HepG2 (cell line): ENCODE measurements at regions not wholly inside any gene's neighbourhood (a gene's known extent, or its start where the extent isn't known, plus 50 kb on each side); places are given as distances from the start of the nearest gene placed in this dataset.
A peak's percentile ranks its signal among the peaks of the same experiment; 100 is the strongest.

Experiments
- CBX1 ChIP-seq: IDR thresholded peaks from one replicate; pipeline ENCODE4 v1.6.1; 2016; ENCODE audit warnings: antibody characterized with exemption, low read depth
- CREBL2 ChIP-seq: sonication (generic); formaldehyde crosslinking; IDR thresholded peaks from 2 replicates; pipeline ENCODE4 v1.8.1; 2023; ENCODE audit warnings: missing genetic modification reagents, mild to moderate bottlenecking, borderline replicate concordance
- FOXA1 ChIP-seq, 2 experiments: fragments of 450-650 bp in 1 of 2; sonication (generic) in 1 of 2; formaldehyde crosslinking in 1 of 2; IDR thresholded peaks; 2 replicates each; pipeline versions ENCODE4 v1.4.0 to v1.6.1; 2016 to 2020; ENCODE audit warnings: missing genetic modification reagents in 1 of 2
- GTF2F1 ChIP-seq: fragments of 150-350 bp; IDR thresholded peaks from 2 replicates; pipeline ENCODE4 v1.6.1; 2014; ENCODE audit warnings: low read length
- HNRNPH1 ChIP-seq: fragments of 200-400 bp; formaldehyde crosslinking; optimal IDR thresholded peaks from 2 replicates; pipeline ENCODE3; 2017; ENCODE audit warnings: mild to moderate bottlenecking, low read depth, low read length
- HOXA3 ChIP-seq: sonication (generic); formaldehyde crosslinking; IDR thresholded peaks from 2 replicates; pipeline ENCODE4 v1.5.0; 2020; ENCODE audit warnings: missing genetic modification reagents
- MTF1 ChIP-seq: sonication (generic); formaldehyde crosslinking; IDR thresholded peaks from 2 replicates; pipeline ENCODE4 v1.5.0; 2020; ENCODE audit warnings: missing genetic modification reagents
- MXD4 ChIP-seq: IDR thresholded peaks from 2 replicates; pipeline ENCODE4 v1.6.1; 2016; ENCODE audit warnings: mild to moderate bottlenecking, missing biosample characterization, missing genetic modification reagents
- NFATC3 ChIP-seq: sonication (generic); formaldehyde crosslinking; IDR thresholded peaks from 2 replicates; pipeline ENCODE4 v1.5.1; 2020; ENCODE audit warnings: mild to moderate bottlenecking, missing genetic modification reagents
- NFIC ChIP-seq: IDR thresholded peaks from 2 replicates; pipeline ENCODE4 v1.6.1; 2012; ENCODE audit warnings: mild to moderate bottlenecking, low read length, inconsistent platforms
- NR2C2 ChIP-seq: sonication (generic); formaldehyde crosslinking; IDR thresholded peaks from 2 replicates; pipeline ENCODE4 v1.4.0; 2020; ENCODE audit warnings: missing genetic modification reagents, mild to moderate bottlenecking, moderate library complexity, borderline replicate concordance
- PRMT3 ChIP-seq: sonication (generic); formaldehyde crosslinking; IDR thresholded peaks from 2 replicates; pipeline ENCODE4 v1.8.1; 2022; ENCODE audit warnings: low read depth, mild to moderate bottlenecking, moderate library complexity, missing genetic modification reagents, borderline replicate concordance
- RXRB ChIP-seq: IDR thresholded peaks from 2 replicates; pipeline ENCODE4 v1.6.1; 2016; ENCODE audit warnings: borderline replicate concordance, missing genetic modification reagents, missing compliant biosample characterization
- SNAI1 ChIP-seq: sonication (generic); formaldehyde crosslinking; IDR thresholded peaks from 2 replicates; pipeline ENCODE4 v1.5.0; 2020; ENCODE audit warnings: mild to moderate bottlenecking, missing genetic modification reagents, borderline replicate concordance
- SP1 ChIP-seq, 2 experiments: fragments of 450-650 bp in 1 of 2; sonication (generic) in 1 of 2; formaldehyde crosslinking in 1 of 2; IDR thresholded peaks; 2 replicates each; pipeline versions ENCODE4 v1.4.0 to v1.6.1; 2016 to 2020; ENCODE audit warnings: missing genetic modification reagents in 1 of 2
- ZBTB3 ChIP-seq: sonication (generic); formaldehyde crosslinking; IDR thresholded peaks from 2 replicates; pipeline ENCODE4 v1.4.0; 2020; ENCODE audit warnings: low read depth, mild to moderate bottlenecking, moderate library complexity, missing genetic modification reagents, borderline replicate concordance
- ZFX ChIP-seq: sonication (generic); formaldehyde crosslinking; IDR thresholded peaks from 2 replicates; pipeline ENCODE4 v1.4.0; 2020; ENCODE audit warnings: mild to moderate bottlenecking, low read depth, missing genetic modification reagents, moderate library complexity
- ZHX1 ChIP-seq: sonication (generic); formaldehyde crosslinking; IDR thresholded peaks from 2 replicates; pipeline ENCODE4 v1.8.1; 2022; ENCODE audit warnings: low read depth, mild to moderate bottlenecking, missing genetic modification reagents
- ZNF263 ChIP-seq: sonication (generic); formaldehyde crosslinking; IDR thresholded peaks from 2 replicates; pipeline ENCODE4 v1.4.0; 2020; ENCODE audit warnings: missing genetic modification reagents
- ZNF329 ChIP-seq: sonication (generic); formaldehyde crosslinking; IDR thresholded peaks from 2 replicates; pipeline ENCODE4 v1.9.0; 2021; ENCODE audit warnings: low read depth, mild to moderate bottlenecking, missing genetic modification reagents
- ZNF609 ChIP-seq: sonication (generic); formaldehyde crosslinking; IDR thresholded peaks from 2 replicates; pipeline ENCODE4 v1.4.0; 2020; ENCODE audit warnings: mild to moderate bottlenecking, missing genetic modification reagents, borderline replicate concordance
- ZNF737 ChIP-seq: sonication (generic); formaldehyde crosslinking; IDR thresholded peaks from 2 replicates; pipeline ENCODE4 v1.5.0; 2020; ENCODE audit warnings: missing genetic modification reagents, mild to moderate bottlenecking, borderline replicate concordance
- ZNF790 ChIP-seq: sonication (generic); formaldehyde crosslinking; IDR thresholded peaks from 2 replicates; pipeline ENCODE4 v1.8.0; 2022; ENCODE audit warnings: missing genetic modification reagents, mild to moderate bottlenecking, borderline replicate concordance

GRCh38 chr5:74953937-74954720 is 87.9 kb upstream of the FAM169A start (continued):
- TF ChIP-seq FOXA1 (IDR thresholded peaks at IDR 0.05) (no peak), FOXA1 (CRISPR knock-in tag; IDR thresholded peaks at IDR 0.05) (peak; percentile 81), MXD4 (no peak), SNAI1 (no peak), ZNF609 (CRISPR knock-in tag) (peak; percentile 81), ZFX (CRISPR knock-in tag) (peak; percentile 54; the same call in 1 of the 2 replicates), CBX1 (no peak), ZNF329 (CRISPR knock-in tag) (no peak), MTF1 (no peak), NFIC (peak; percentile 73; the same call in 1 of the 2 replicates), SP1 (IDR thresholded peaks at IDR 0.05) (no peak), SP1 (CRISPR knock-in tag; IDR thresholded peaks at IDR 0.05) (no peak), RXRB (CRISPR knock-in tag) (peak; percentile 98), GTF2F1 (no peak), ZNF790 (CRISPR knock-in tag) (no peak), ZNF263 (CRISPR knock-in tag) (no peak), NFATC3 (CRISPR knock-in tag) (no peak), ZNF737 (CRISPR knock-in tag) (no peak), NR2C2 (CRISPR knock-in tag) (no peak), ZHX1 (CRISPR knock-in tag) (no peak), ZBTB3 (0 out of 2 replicates have a peak, but pooled peaks have one; percentile 51), CREBL2 (no peak), HNRNPH1 (no peak), HOXA3 (CRISPR knock-in tag) (peak; percentile 63; the same call in 1 of the 2 replicates), PRMT3 (CRISPR knock-in tag) (no peak)
